ENCODE measurements at regions not wholly inside any gene's neighbourhood (a gene's known extent, or its start where the extent isn't known, plus 50 kb on each side); places are given as distances from the start of the nearest gene placed in this dataset.

DNA sequence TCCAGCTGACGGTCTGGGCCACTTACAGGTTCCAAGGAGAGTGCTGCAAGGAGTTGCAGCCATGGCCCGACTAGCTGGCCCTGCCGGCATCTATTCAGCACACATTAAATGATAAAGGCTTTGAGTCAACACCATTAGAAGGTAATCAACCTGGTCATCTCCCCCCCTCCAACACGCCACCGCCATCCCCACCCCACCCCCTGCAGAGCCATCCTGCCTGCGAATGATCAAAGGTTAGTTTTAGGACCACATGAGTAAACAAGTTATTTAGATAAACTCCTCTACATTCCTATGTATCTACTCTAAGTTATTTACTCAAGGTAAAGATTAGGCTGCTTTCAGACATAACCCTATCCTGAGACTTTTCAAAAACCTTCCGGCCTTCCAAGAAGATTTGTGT is 349.3 kb upstream of the SLC39A10 start:
- Histone ChIP-seq H3K4me3 (replicated peaks in 1 of 2; ENCODE audit: low read depth in 1 of 2, low read length in 2 of 2) (no peak overlapping the region), H2AFZ (ENCODE audit: low read depth, low read length, poor library complexity, severe bottlenecking) (no peak overlapping the region), H3K9me2 (ENCODE audit: insufficient read depth) (no peaks in the 10 kb centered on the region), H3K4me1 (ENCODE audit: control insufficient read depth in 1 of 2, insufficient read depth in 2 of 2, low read length in 2 of 2) (no peaks in the 10 kb centered on the region), H3K9me3 (ENCODE audit: control insufficient read depth in 1 of 2, insufficient read depth in 1 of 2, low read depth in 1 of 2, low read length in 2 of 2) (no peaks in the 10 kb centered on the region), H3K79me2 (ENCODE audit: insufficient read depth, low read length) (no peaks in the 10 kb centered on the region), H3K27ac (ENCODE audit: low read depth, low read length) (no peak overlapping the region), H3K9ac (ENCODE audit: low read length) (no peak overlapping the region), H3K4me2 (ENCODE audit: low read length) (no peak overlapping the region), H4K20me1 (ENCODE audit: insufficient read depth) (no peaks in the 10 kb centered on the region), H3K36me3 (ENCODE audit: control insufficient read depth in 1 of 2, insufficient read depth in 2 of 2, low read length in 2 of 2) (no peaks in the 10 kb centered on the region), H3K27me3 (ENCODE audit: insufficient read depth, low read length) (no peaks in the 10 kb centered on the region)
- CTCF ChIA-PET: interaction anchor here (1.9 kb wide), 1 partner anchor 12 kb away, joined by 5 read pairs; no protein-coding TSS in a partner anchor
- RAD21 ChIA-PET (ENCODE audit: low non-redundant PET in 1 of 2, low total read pairs in 2 of 2, uncharacterized antibody in 2 of 2, unreplicated experiment in 2 of 2): no interaction called here
- no peak for TF ChIP-seq ELF1 (IDR thresholded peaks at IDR 0.05; ENCODE audit: borderline replicate concordance, low read depth)
- no TSS peak for BruUV-seq (replicated peaks)
- DNase-seq (ENCODE audit: low read depth, low spot score) (no peak), ATAC-seq (no peak)
- POLR2A ChIA-PET: no interaction called here
- intact Hi-C loops (cut with micrococcal nuclease): loop anchor here (5.0 kb wide), 1 partner anchor 750 kb away; no protein-coding TSS in a partner anchor

GRCh38 chr2:195304310-195304709 is 352.7 kb upstream of the SLC39A10 start:
- H3K9me2 ChIP-seq (ENCODE audit: insufficient read depth): no peaks in the 10 kb centered on the region
- no peaks in the 10 kb centered on the region for H4K20me1 ChIP-seq (ENCODE audit: insufficient read depth)
- ChIA-PET CTCF (no interaction called here), RAD21 (ENCODE audit: low non-redundant PET in 1 of 2, low total read pairs in 2 of 2, uncharacterized antibody in 2 of 2, unreplicated experiment in 2 of 2) (no interaction called here), POLR2A (no interaction called here)
- no TSS peak for BruUV-seq (replicated peaks)
- no peaks in the 10 kb centered on the region for H3K27me3 ChIP-seq (ENCODE audit: insufficient read depth, low read length)
- H3K9ac ChIP-seq (ENCODE audit: low read length): no peak overlapping the region
- TF ChIP-seq RAD21 (IDR thresholded peaks at IDR 0.05; ENCODE audit: low read depth): peak; percentile 51
- peak; percentile 15 to 31 (median 18); a peak in 2 of 6 replicates for TF ChIP-seq CTCF (IDR thresholded peaks at IDR 0.05 in 2 of 3, conservative IDR thresholded peaks at IDR 0.05 in 1 of 3; ENCODE audit: borderline replicate concordance in 1 of 3, insufficient read depth in 1 of 3, low read depth in 2 of 3, low read length in 2 of 3)
- TF ChIP-seq ATF3 (IDR thresholded peaks at IDR 0.05): no peak
- H3K4me2 ChIP-seq (ENCODE audit: low read length): no peak overlapping the region
- peak overlapping the region; percentile 38 for H2AFZ ChIP-seq (ENCODE audit: low read depth, low read length, poor library complexity, severe bottlenecking)
- intact Hi-C loops (cut with micrococcal nuclease): no loop called here
- ATAC-seq (no peak), DNase-seq (ENCODE audit: low read depth, low spot score) (peak; percentile 19)
- no peaks in the 10 kb centered on the region for H3K79me2 ChIP-seq (ENCODE audit: insufficient read depth, low read length)
- H3K4me1 ChIP-seq (ENCODE audit: control insufficient read depth in 1 of 2, insufficient read depth in 2 of 2, low read length in 2 of 2): no peaks in the 10 kb centered on the region
- H3K9me3 ChIP-seq (ENCODE audit: control insufficient read depth in 1 of 2, insufficient read depth in 1 of 2, low read depth in 1 of 2, low read length in 2 of 2): no peaks in the 10 kb centered on the region
- no peak overlapping the region for H3K4me3 ChIP-seq (replicated peaks in 1 of 2; ENCODE audit: low read depth in 1 of 2, low read length in 2 of 2)
- no peaks in the 10 kb centered on the region for H3K36me3 ChIP-seq (ENCODE audit: control insufficient read depth in 1 of 2, insufficient read depth in 2 of 2, low read length in 2 of 2)
- no peak overlapping the region for H3K27ac ChIP-seq (ENCODE audit: low read depth, low read length)

Measured in HCT116 (cell line).